ENCODE measurements at regions not wholly inside any gene's neighbourhood (a gene's known extent, or its start where the extent isn't known, plus 50 kb on each side); places are given as distances from the start of the nearest gene placed in this dataset.
"Not testable (repeated sequence)": the region's sequence is repeated elsewhere in the genome, so short reads cannot be mapped to it uniquely, and the experiment has no call there.

DNA sequence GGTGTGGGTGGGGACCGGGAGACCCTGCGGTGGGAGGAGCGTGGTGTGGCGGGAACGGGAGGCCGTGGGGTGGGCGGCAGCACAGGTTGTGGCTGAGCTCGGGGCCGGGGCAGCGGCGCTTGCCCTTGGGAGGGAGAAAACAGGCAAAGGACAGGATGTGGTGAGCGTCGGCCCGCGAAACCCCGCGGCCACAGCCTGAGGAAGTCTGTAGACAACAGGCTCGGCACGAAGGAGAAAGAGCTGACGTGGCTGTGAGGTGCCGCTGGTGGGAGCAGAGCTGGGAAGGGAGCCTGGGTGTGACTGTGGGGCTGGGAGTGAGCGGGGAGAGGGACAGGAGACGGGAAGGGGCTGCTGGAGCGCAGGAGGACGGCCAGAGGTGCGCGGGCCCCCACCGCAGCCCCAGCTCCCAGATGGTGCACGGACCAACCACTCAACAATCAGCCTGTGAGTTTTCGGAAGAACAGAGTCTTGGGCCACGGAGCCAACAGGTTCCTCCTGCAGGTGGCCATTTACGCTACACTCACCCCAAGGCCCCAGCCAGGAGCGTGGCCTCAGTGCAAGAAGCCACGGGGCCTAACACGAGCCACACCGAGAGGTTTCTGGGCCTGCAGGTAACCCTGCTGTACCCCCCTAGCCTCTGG lies 202.8 kb downstream of the DLL1 start:
- peaks cover 0 to 7% (median 0%) of the 10 kb centered on the region in 5 donors for H3K36me3 Mint-ChIP-seq
- no peaks in the 10 kb centered on the region for H3K36me3 ChIP-seq (ENCODE audit: control insufficient read depth in 2 of 3, insufficient read depth in 3 of 3, low read length in 3 of 3)
- no peaks in the 10 kb centered on the region for H3K9me3 ChIP-seq (ENCODE audit: control insufficient read depth in 2 of 3, low read length in 3 of 3)
- no peaks in the 10 kb centered on the region for H3K27me3 ChIP-seq (ENCODE audit: control insufficient read depth in 2 of 2, insufficient read depth in 2 of 2, low read length in 2 of 2)
- ChIA-PET POLR2A (interaction anchor here (0.7 to 1.4 kb wide), 8 partner anchors 60 to 388 kb away, joined by 3 to 7 read pairs (median 4); partner anchors contain the start of gene FAM120B), CTCF (interaction anchor here (0.6 kb wide), 1 partner anchor 18 kb away, joined by 3 read pairs; no protein-coding TSS in a partner anchor)
- peak in 8 of 9 donors; percentile 19 to 51 (median 46) for DNase-seq
- H3K27me3 Mint-ChIP-seq = no peaks in the 10 kb centered on the region
- intact Hi-C loops (cut with micrococcal nuclease) = loop anchor here (1.0 to 10.0 kb wide), 8 partner anchors 57 to 296 kb away; partner anchors contain the start of gene DLL1 (in 1 of the 2)
- ATAC-seq = peak; percentile 71
- H3K4me1 ChIP-seq (ENCODE audit: control insufficient read depth in 2 of 2, insufficient read depth in 2 of 2, low read length in 2 of 2) = peaks cover 23 to 26% of the 10 kb centered on the region in 2 donors
- peak overlapping the region; percentile 68 for H3K4me3 ChIP-seq (ENCODE audit: low read length)
- peak overlapping the region; percentile 90 to 98 (median 95) for H3K27ac Mint-ChIP-seq
- peak overlapping the region; percentile 68 for H3K27ac ChIP-seq (ENCODE audit: low read depth, low read length)
- H3K9me3 Mint-ChIP-seq = peaks cover 0 to 4% (median 0%) of the 10 kb centered on the region in 11 donors
- H3K4me1 Mint-ChIP-seq = peaks cover 30 to 47% (median 37%) of the 10 kb centered on the region in 7 donors
- peak overlapping the region; percentile 87 to 99 (median 92) for H3K4me3 Mint-ChIP-seq

GRCh38 chr6:170087421-170087780 lies 203.5 kb downstream of the DLL1 start:
- CTCF ChIA-PET = not testable (repeated sequence)
- peaks cover 23 to 26% of the 10 kb centered on the region in 2 donors for H3K4me1 ChIP-seq (ENCODE audit: control insufficient read depth in 2 of 2, insufficient read depth in 2 of 2, low read length in 2 of 2)

DNA sequence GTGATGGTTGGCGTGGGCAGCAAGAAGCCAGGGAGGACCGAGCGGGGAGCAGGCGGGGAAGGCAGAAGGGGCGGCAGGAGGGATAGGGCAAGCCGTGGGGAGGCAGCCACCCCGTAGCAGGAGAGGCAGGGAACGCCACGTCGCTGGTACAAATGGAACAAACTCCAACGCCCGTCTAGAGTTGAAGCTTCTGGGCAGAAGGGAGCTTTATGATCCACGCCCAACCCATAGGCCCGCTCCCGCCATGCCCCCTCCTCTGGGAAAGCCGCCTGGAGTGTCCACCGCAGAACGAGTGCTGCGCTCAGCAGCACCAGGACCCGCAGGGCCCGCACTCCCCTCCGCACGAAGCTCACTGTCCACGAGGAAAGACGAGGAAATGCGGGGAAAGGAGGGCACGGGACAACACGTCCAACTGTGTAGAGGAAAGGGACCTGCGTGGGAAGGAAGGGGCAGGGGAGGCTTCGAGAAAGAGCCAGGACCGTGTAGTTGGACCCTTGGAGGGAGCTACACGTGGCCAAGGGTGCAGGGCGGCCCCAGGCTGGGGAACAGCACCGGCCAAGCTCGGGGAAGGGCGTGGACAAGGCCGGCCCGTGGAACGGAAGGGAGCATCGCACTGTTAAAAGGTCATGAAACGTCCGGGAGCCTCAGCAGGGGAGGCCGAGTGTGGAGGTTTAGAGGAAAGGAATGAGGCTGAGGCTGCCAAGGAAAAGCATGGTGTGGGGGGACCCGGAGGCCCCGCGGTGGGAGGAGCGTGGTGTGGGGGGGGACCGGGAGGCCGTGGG lies 204.0 kb downstream of the DLL1 start:
- peaks cover 30 to 54% (median 43%) of the 10 kb centered on the region in 7 donors for H3K4me1 Mint-ChIP-seq
- POLR2A ChIA-PET = no interaction called here
- CTCF ChIA-PET = no interaction called here
- DNase-seq = peak in 3 of 9 donors; percentile 7 to 25 (median 18)
- no peaks in the 10 kb centered on the region for H3K9me3 ChIP-seq (ENCODE audit: control insufficient read depth in 2 of 3, low read length in 3 of 3)
- H3K36me3 Mint-ChIP-seq = peaks cover 0 to 7% (median 0%) of the 10 kb centered on the region in 5 donors
- no peak for ATAC-seq
- intact Hi-C loops (cut with micrococcal nuclease) = loop anchor here (5.0 to 10.0 kb wide), 5 partner anchors 58 to 295 kb away; partner anchors contain the start of gene DLL1 (in 1 of the 2)
- peaks cover 23 to 26% of the 10 kb centered on the region in 2 donors for H3K4me1 ChIP-seq (ENCODE audit: control insufficient read depth in 2 of 2, insufficient read depth in 2 of 2, low read length in 2 of 2)
- peak overlapping the region; percentile 36 to 93 (median 82) for H3K27ac Mint-ChIP-seq
- H3K27me3 Mint-ChIP-seq = no peaks in the 10 kb centered on the region
- peaks cover 0 to 4% (median 0%) of the 10 kb centered on the region in 11 donors for H3K9me3 Mint-ChIP-seq
- H3K27me3 ChIP-seq (ENCODE audit: control insufficient read depth in 2 of 2, insufficient read depth in 2 of 2, low read length in 2 of 2) = no peaks in the 10 kb centered on the region
- H3K4me3 ChIP-seq (ENCODE audit: low read length) = no peak overlapping the region
- peak overlapping the region; percentile 30 to 84 (median 76) for H3K4me3 Mint-ChIP-seq
- no peaks in the 10 kb centered on the region for H3K36me3 ChIP-seq (ENCODE audit: control insufficient read depth in 2 of 3, insufficient read depth in 3 of 3, low read length in 3 of 3)
- no peak overlapping the region for H3K27ac ChIP-seq (ENCODE audit: low read depth, low read length)

More at GRCh38 chr6:170087421-170087780, 203.5 kb downstream of the DLL1 start:
- H3K9me3 ChIP-seq (ENCODE audit: control insufficient read depth in 2 of 3, low read length in 3 of 3); H3K4me3 ChIP-seq (ENCODE audit: low read length); H3K36me3 ChIP-seq (ENCODE audit: control insufficient read depth in 2 of 3, insufficient read depth in 3 of 3, low read length in 3 of 3); ATAC-seq; H3K36me3 Mint-ChIP-seq; H3K27ac ChIP-seq (ENCODE audit: low read depth, low read length); H3K9me3 Mint-ChIP-seq; H3K27me3 ChIP-seq (ENCODE audit: control insufficient read depth in 2 of 2, insufficient read depth in 2 of 2, low read length in 2 of 2); H3K27me3 Mint-ChIP-seq: not testable (repeated sequence)
- Mint-ChIP-seq H3K27ac (peak overlapping the region in 1 of 9 donors; percentile 90), H3K4me1 (peaks cover 30 to 52% (median 42%) of the 10 kb centered on the region in 7 donors), H3K4me3 (peak overlapping the region in 4 of 10 donors; percentile 30 to 77 (median 58))
- POLR2A ChIA-PET = interaction anchor here (0.9 to 1.3 kb wide), 4 partner anchors 61 to 387 kb away, joined by 3 to 7 read pairs (median 4); no protein-coding TSS in a partner anchor
- intact Hi-C loops (cut with micrococcal nuclease) = loop anchor here (5.0 to 10.0 kb wide), 5 partner anchors 57 to 295 kb away; partner anchors contain the start of gene DLL1 (in 1 of the 2)
- DNase-seq = peak in 2 of 9 donors; percentile 4 to 40

DNA sequence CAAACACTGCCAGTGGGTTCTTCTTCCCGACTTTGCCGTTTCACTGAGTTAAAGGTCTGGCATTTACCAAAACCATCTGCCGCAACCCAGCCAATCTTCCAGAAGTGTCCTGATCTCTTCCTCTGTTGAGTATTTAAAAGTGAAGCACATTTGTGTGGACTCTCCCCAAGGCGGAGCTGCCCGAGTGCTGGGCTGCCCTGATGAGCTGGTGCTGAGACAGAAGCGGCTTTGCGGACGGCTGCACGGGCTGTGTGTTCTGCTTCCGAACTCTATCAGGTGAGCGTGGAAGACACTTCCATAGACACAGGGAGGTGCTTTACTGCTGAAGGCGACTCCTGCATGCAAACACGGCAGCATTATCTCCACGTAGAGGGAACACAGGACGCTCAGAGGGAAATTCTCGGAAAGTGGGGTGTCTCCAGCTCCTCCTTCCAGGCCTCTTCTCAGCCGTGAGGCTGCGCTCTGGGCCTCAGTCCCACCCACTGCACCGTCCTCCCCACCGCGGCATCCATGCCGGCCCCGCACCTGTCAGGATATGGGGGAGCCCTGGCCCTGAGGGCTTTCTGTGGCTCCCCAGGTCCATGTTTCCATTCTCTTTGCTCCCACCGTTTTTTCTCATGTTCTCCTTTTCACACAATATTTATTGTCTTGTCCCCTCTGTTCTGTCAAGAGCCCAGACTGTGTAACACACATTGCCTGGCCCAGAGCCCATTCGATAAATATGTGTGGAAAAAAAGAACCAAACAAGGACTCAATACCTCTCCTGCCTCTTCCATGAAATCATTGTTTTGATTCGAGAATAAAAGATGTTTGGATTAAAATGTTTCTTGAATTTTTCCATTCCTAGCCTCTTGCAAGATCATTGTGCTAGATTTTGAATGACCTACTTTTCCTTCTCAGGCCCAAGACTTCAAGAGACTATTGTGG lies 205.1 kb downstream of the DLL1 start:
- Mint-ChIP-seq H3K9me3 (peaks cover 0 to 4% (median 0%) of the 10 kb centered on the region in 11 donors), H3K27me3 (no peaks in the 10 kb centered on the region), H3K4me3 (peak overlapping the region in 3 of 10 donors; percentile 30 to 77 (median 73)), H3K27ac (peak overlapping the region; percentile 2 to 90 (median 40)), H3K36me3 (peaks cover 0 to 7% (median 0%) of the 10 kb centered on the region in 5 donors), H3K4me1 (peaks cover 23 to 49% (median 41%) of the 10 kb centered on the region in 7 donors)
- no peaks in the 10 kb centered on the region for H3K27me3 ChIP-seq (ENCODE audit: control insufficient read depth in 2 of 2, insufficient read depth in 2 of 2, low read length in 2 of 2)
- H3K9me3 ChIP-seq (ENCODE audit: control insufficient read depth in 2 of 3, low read length in 3 of 3) = no peaks in the 10 kb centered on the region
- DNase-seq (peak in 1 of 9 donors; percentile 19), ATAC-seq (no peak)
- intact Hi-C loops (cut with micrococcal nuclease) = loop anchor here (5.0 to 10.0 kb wide), 5 partner anchors 59 to 293 kb away; partner anchors contain the start of gene DLL1 (in 1 of the 2)
- no peaks in the 10 kb centered on the region for H3K36me3 ChIP-seq (ENCODE audit: control insufficient read depth in 2 of 3, insufficient read depth in 3 of 3, low read length in 3 of 3)
- H3K4me3 ChIP-seq (ENCODE audit: low read length) = no peak overlapping the region
- peaks cover 23 to 26% of the 10 kb centered on the region in 2 donors for H3K4me1 ChIP-seq (ENCODE audit: control insufficient read depth in 2 of 2, insufficient read depth in 2 of 2, low read length in 2 of 2)
- ChIA-PET POLR2A (no interaction called here), CTCF (no interaction called here)
- H3K27ac ChIP-seq (ENCODE audit: low read depth, low read length) = no peak overlapping the region

DNA sequence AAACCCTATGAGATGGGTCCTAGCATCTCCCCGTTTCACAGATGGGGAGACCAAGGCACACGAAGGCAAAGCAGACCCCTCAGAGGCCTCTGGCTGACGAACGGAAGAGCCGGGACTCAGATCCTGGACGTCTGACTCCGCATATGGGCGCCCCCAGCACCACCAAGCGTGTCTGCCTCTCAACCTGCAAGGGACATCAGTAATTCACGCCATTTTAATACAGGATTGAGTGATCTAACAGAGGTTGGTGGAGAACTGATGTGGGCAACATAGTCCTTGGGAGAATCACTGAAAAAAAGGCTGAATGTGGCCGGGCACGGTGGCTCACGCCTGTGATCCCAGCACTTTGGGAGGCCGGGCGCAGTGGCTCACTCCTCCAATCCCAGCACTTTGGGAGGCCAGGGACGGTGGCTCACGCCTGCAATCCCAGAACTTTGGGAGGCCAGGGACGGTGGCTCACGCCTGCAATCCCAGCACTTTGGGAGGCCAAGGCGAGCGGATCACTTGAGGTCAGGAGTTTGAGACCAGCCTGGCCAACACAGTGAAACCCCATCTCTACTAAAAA lies 206.6 kb downstream of the DLL1 start:
- Mint-ChIP-seq H3K36me3 (peaks cover 0 to 4% (median 0%) of the 10 kb centered on the region in 5 donors), H3K4me3 (no peak overlapping the region), H3K27ac (peak overlapping the region in 2 of 9 donors; percentile 15 to 74), H3K4me1 (peaks cover 8 to 34% (median 26%) of the 10 kb centered on the region in 7 donors), H3K9me3 (peaks cover 0 to 4% (median under 1%) of the 10 kb centered on the region in 11 donors), H3K27me3 (no peaks in the 10 kb centered on the region)
- DNase-seq = peak in 1 of 9 donors; percentile 10
- ChIA-PET POLR2A (no interaction called here), CTCF (no interaction called here)
- intact Hi-C loops (cut with micrococcal nuclease) = loop anchor here in 1 of 2 donors (10.0 kb wide), 1 partner anchor 61 kb away; no protein-coding TSS in a partner anchor
- ATAC-seq = no peak
- Histone ChIP-seq H3K4me3 (ENCODE audit: low read length) (no peak overlapping the region), H3K27ac (ENCODE audit: low read depth, low read length) (no peak overlapping the region), H3K9me3 (ENCODE audit: control insufficient read depth in 2 of 3, low read length in 3 of 3) (no peaks in the 10 kb centered on the region), H3K27me3 (ENCODE audit: control insufficient read depth in 2 of 2, insufficient read depth in 2 of 2, low read length in 2 of 2) (no peaks in the 10 kb centered on the region), H3K36me3 (ENCODE audit: control insufficient read depth in 2 of 3, insufficient read depth in 3 of 3, low read length in 3 of 3) (no peaks in the 10 kb centered on the region), H3K4me1 (ENCODE audit: control insufficient read depth in 2 of 2, insufficient read depth in 2 of 2, low read length in 2 of 2) (peaks cover 13% of the 10 kb centered on the region in 2 donors)

All from naive thymus-derived CD4-positive, alpha-beta T cell (primary cell).